HG02885 (cell line): ENCODE measurements at regions not wholly inside any gene's neighbourhood (a gene's known extent, or its start where the extent isn't known, plus 50 kb on each side); places are given as distances from the start of the nearest gene placed in this dataset.
"Not testable (repeated sequence)": the region's sequence is repeated elsewhere in the genome, so short reads cannot be mapped to it uniquely, and the experiment has no call there.

Source experiments
- ATAC-seq: cut with Tn5 transposase; IDR thresholded peaks from one replicate; pipeline ENCODE4 v1.9.1; 2021; ENCODE audit warnings: mild to moderate bottlenecking; ENCODE audit not compliant: unreplicated experiment, poor library complexity

- no peak for ATAC-seq
These were observed 279.3 kb downstream of the TSN start for GRCh38 chr2:122034777-122035176.

GRCh38 chr2:122038816-122039215, 283.4 kb downstream of the TSN start:
- ATAC-seq = not testable (repeated sequence)

- ATAC-seq = no peak
These were observed 286.0 kb downstream of the TSN start for GRCh38 chr2:122041455-122041854.

GRCh38 chr2:122051659-122052058, 296.2 kb downstream of the TSN start:
- not testable (repeated sequence) for ATAC-seq

GRCh38 chr2:122055521-122055931, 300.1 kb downstream of the TSN start:
- no peak for ATAC-seq

GRCh38 chr2:122056853-122057252, 301.4 kb downstream of the TSN start:
- no peak for ATAC-seq

- no peak for ATAC-seq
These were observed 305.8 kb downstream of the TSN start for GRCh38 chr2:122061206-122061605.

GRCh38 chr2:122061831-122062230, 306.4 kb downstream of the TSN start:
- no peak for ATAC-seq

GRCh38 chr2:122062506-122062905, 307.1 kb downstream of the TSN start:
- no peak for ATAC-seq

- no peak for ATAC-seq
These were observed 308.3 kb downstream of the TSN start for GRCh38 chr2:122063716-122064115.

- ATAC-seq = no peak
These were observed 314.8 kb downstream of the TSN start for GRCh38 chr2:122070241-122070731.

- no peak for ATAC-seq
These were observed 317.2 kb downstream of the TSN start for GRCh38 chr2:122072666-122073065.

GRCh38 chr2:122074201-122074600, 318.8 kb downstream of the TSN start:
- no peak for ATAC-seq

- ATAC-seq = no peak
These were observed 319.9 kb downstream of the TSN start for GRCh38 chr2:122075381-122075780.

- no peak for ATAC-seq
These were observed 321.7 kb downstream of the TSN start for GRCh38 chr2:122077114-122077513.

GRCh38 chr2:122077771-122078170, 322.3 kb downstream of the TSN start:
- ATAC-seq = no peak

- ATAC-seq = no peak
These were observed 323.0 kb downstream of the TSN start for GRCh38 chr2:122078451-122078850.

GRCh38 chr2:122079844-122080243, 324.4 kb downstream of the TSN start:
- no peak for ATAC-seq

GRCh38 chr2:122080316-122080715, 324.9 kb downstream of the TSN start:
- no peak for ATAC-seq

- ATAC-seq = no peak
These were observed 325.4 kb downstream of the TSN start for GRCh38 chr2:122080871-122081270.

GRCh38 chr2:122081751-122082150, 326.3 kb downstream of the TSN start:
- ATAC-seq = no peak

GRCh38 chr2:122083256-122084048, 328.0 kb downstream of the TSN start:
- ATAC-seq = no peak
